ENCODE measurements at regions not wholly inside any gene's neighbourhood (a gene's known extent, or its start where the extent isn't known, plus 50 kb on each side); places are given as distances from the start of the nearest gene placed in this dataset.
"Not testable (repeated sequence)": the region's sequence is repeated elsewhere in the genome, so short reads cannot be mapped to it uniquely, and the experiment has no call there.

DNA sequence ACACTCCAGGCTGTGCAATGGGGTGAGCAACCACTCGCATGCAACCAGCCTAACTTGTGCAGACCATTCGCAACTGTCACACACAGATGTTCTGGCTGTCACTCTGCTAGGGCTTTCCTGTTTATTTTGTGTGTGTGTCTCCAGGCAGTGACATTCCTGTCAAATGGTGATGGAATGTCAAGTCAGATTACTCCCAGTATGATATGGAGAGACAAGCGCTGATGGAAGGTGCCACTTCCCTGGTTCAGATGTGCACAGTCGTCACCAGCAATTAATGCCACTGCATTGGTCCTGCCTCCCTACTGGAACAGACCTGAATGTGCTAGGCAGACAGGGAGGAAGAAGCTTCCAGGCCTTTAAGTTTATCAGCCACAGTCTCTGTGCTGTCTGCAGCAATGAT lies 442.4 kb upstream of the ISX start:
- TF ChIP-seq, protein P1, sequence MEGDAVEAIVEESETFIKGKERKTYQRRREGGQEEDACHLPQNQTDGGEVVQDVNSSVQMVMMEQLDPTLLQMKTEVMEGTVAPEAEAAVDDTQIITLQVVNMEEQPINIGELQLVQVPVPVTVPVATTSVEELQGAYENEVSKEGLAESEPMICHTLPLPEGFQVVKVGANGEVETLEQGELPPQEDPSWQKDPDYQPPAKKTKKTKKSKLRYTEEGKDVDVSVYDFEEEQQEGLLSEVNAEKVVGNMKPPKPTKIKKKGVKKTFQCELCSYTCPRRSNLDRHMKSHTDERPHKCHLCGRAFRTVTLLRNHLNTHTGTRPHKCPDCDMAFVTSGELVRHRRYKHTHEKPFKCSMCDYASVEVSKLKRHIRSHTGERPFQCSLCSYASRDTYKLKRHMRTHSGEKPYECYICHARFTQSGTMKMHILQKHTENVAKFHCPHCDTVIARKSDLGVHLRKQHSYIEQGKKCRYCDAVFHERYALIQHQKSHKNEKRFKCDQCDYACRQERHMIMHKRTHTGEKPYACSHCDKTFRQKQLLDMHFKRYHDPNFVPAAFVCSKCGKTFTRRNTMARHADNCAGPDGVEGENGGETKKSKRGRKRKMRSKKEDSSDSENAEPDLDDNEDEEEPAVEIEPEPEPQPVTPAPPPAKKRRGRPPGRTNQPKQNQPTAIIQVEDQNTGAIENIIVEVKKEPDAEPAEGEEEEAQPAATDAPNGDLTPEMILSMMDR (IDR thresholded peaks at IDR 0.05; ENCODE audit: borderline replicate concordance) = no peak
- Histone ChIP-seq H3K4me3 (no peak overlapping the region), H3K9me3 (replicated peaks) (no peaks in the 10 kb centered on the region), H3K36me3 (no peaks in the 10 kb centered on the region), H3K27ac (replicated peaks) (no peak overlapping the region), H3K4me1 (no peaks in the 10 kb centered on the region), H3K27me3 (ENCODE audit: low read depth) (peaks cover 41% of the 10 kb centered on the region)
- intact Hi-C loops (cut with micrococcal nuclease) = no loop called here
- DNase-seq = no peak

DNA sequence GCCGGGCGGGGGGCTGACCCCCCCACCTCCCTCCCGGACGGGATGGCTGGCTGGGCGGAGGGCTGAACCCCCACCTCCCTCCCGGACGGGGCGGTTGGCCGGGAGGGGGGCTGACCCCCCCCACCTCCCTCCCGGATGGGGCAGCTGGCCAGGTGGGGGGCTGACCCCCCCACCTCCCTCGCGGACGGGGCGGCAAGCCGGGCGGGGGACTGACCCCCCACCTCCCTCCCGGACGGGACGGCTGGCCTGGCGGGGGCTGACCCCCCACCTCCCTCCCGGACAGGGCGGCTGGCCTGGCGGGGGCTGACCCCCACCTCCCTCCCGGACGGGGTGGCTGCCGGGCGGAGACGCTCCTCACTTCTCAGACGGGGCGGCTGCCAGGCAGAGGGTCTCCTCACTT lies 440.1 kb upstream of the ISX start:
- intact Hi-C loops (cut with micrococcal nuclease); H3K4me1 ChIP-seq; DNase-seq; H3K27ac ChIP-seq (replicated peaks); H3K4me3 ChIP-seq; H3K36me3 ChIP-seq: not testable (repeated sequence)
- peaks cover 15% of the 10 kb centered on the region for H3K9me3 ChIP-seq (replicated peaks)
- peaks cover 27% of the 10 kb centered on the region for H3K27me3 ChIP-seq (ENCODE audit: low read depth)

- no peaks in the 10 kb centered on the region for H3K9me3 ChIP-seq (replicated peaks)
- H3K4me3 ChIP-seq = no peak overlapping the region
- no peaks in the 10 kb centered on the region for H3K36me3 ChIP-seq
- no peak overlapping the region for H3K27ac ChIP-seq (replicated peaks)
- no peak for DNase-seq
- TF ChIP-seq, protein P1 (IDR thresholded peaks at IDR 0.05; ENCODE audit: borderline replicate concordance) = no peak
- intact Hi-C loops (cut with micrococcal nuclease) = no loop called here
- peaks cover 63% of the 10 kb centered on the region for H3K27me3 ChIP-seq (ENCODE audit: low read depth)
- no peaks in the 10 kb centered on the region for H3K4me1 ChIP-seq
Measured at GRCh38 chr22:34638128-34638527, 427.8 kb upstream of the ISX start.

DNA sequence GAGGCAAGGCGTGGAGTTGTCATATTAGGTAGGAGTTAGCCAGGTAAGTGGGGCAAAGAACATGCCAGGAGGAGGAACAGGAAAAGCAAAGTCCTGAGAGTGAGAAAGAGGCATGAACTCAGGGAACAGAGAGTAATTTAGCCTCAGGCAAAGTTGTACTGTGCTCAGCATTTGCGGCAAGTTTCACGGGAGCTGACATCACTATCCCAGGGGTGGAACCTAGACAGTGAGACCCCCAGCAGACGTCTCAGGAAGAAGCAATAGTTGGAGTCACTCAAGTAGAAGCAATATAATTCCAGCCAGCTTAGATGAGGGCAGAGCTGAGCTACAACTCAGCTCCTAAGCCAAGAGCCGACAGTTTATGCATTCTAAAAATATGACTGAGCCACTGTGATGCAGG lies 426.0 kb upstream of the ISX start:
- H3K4me3 ChIP-seq = no peak overlapping the region
- TF ChIP-seq, protein P1 (IDR thresholded peaks at IDR 0.05; ENCODE audit: borderline replicate concordance) = no peak
- no peak overlapping the region for H3K27ac ChIP-seq (replicated peaks)
- H3K27me3 ChIP-seq (ENCODE audit: low read depth) = peaks cover 68% of the 10 kb centered on the region
- no peaks in the 10 kb centered on the region for H3K36me3 ChIP-seq
- intact Hi-C loops (cut with micrococcal nuclease) = no loop called here
- no peaks in the 10 kb centered on the region for H3K9me3 ChIP-seq (replicated peaks)
- no peaks in the 10 kb centered on the region for H3K4me1 ChIP-seq
- no peak for DNase-seq

DNA sequence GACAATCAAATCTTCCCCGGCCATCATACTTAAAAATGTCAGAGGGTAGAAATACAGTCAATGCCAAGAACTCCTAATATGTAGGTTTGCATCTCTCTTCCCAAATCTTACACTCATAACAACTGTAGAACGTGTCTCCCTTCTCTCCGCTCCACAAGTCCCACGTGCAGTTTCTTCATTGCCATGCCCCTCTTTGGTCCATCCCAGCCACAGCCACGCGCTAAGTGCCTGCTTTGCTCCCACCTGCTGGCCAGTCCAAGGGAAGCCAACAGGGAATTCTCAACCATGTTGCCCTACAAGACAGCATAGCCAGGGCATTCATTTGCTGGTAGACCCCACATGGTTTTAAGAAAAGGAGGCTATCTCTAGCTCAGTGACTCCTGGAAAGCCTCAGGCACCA lies 420.6 kb upstream of the ISX start:
- no peak overlapping the region for H3K4me3 ChIP-seq
- H3K27ac ChIP-seq (replicated peaks) = no peak overlapping the region
- no peaks in the 10 kb centered on the region for H3K9me3 ChIP-seq (replicated peaks)
- no peaks in the 10 kb centered on the region for H3K4me1 ChIP-seq
- no peak for DNase-seq
- H3K36me3 ChIP-seq = no peaks in the 10 kb centered on the region
- intact Hi-C loops (cut with micrococcal nuclease) = no loop called here
- peaks cover 66% of the 10 kb centered on the region for H3K27me3 ChIP-seq (ENCODE audit: low read depth)
- TF ChIP-seq, protein P1 (IDR thresholded peaks at IDR 0.05; ENCODE audit: borderline replicate concordance) = no peak

- TF ChIP-seq, protein P1 (IDR thresholded peaks at IDR 0.05; ENCODE audit: borderline replicate concordance) = no peak
- H3K36me3 ChIP-seq = no peaks in the 10 kb centered on the region
- intact Hi-C loops (cut with micrococcal nuclease) = no loop called here
Measured at GRCh38 chr22:34669001-34669400, 397.0 kb upstream of the ISX start.

DNA sequence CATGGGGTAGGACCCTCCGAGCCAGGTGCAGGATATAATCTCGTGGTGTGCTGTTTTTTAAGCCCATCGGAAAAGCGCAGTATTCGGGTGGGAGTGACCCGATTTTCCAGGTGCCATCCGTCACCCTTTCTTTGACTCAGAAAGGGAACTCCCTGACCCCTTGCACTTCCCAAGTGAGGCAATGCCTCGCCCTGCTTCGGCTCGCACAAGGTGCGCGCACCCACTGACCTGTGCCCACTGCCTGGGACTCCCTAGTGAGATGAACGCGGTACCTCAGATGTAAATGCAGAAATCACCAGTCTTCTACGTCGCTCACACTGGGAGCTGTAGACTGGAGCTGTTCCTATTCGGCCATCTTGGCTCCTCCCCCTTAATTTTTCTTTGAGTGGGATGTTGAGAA lies 382.9 kb upstream of the ISX start:
- H3K4me3 ChIP-seq; H3K9me3 ChIP-seq (replicated peaks); H3K27me3 ChIP-seq (ENCODE audit: low read depth); H3K27ac ChIP-seq (replicated peaks); DNase-seq; H3K36me3 ChIP-seq; H3K4me1 ChIP-seq; intact Hi-C loops (cut with micrococcal nuclease): not testable (repeated sequence)

More at GRCh38 chr22:34669001-34669400, 397.0 kb upstream of the ISX start:
- Histone ChIP-seq H3K27ac (replicated peaks) (no peak overlapping the region), H3K4me3 (no peak overlapping the region), H3K4me1 (no peaks in the 10 kb centered on the region), H3K9me3 (replicated peaks) (no peaks in the 10 kb centered on the region), H3K27me3 (ENCODE audit: low read depth) (peaks cover 42% of the 10 kb centered on the region)
- DNase-seq = no peak

DNA sequence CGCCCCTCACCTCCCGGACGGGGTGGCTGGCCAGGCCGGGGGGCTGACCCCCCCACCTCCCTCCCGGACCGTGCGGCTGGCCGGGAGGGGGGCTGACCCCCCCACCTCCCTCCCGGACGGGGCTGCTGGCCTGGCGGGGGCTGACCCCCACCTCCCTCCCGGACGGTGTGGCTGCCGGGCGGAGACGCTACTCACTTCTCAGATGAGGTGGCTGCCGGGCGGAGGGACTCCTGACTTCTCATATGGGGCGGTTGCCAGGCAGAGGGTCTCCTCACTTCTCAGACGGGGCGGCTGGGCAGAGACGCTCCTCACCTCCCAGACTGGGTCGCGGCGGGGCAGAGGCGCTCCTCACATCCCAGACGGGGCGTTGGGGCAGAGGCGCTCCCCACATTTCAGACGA lies 381.7 kb upstream of the ISX start:
- intact Hi-C loops (cut with micrococcal nuclease); H3K27ac ChIP-seq (replicated peaks); H3K9me3 ChIP-seq (replicated peaks); DNase-seq; H3K36me3 ChIP-seq; H3K4me1 ChIP-seq; H3K4me3 ChIP-seq; H3K27me3 ChIP-seq (ENCODE audit: low read depth): not testable (repeated sequence)

Measured in left ventricle myocardium inferior (tissue), 1 donor.